ENCODE measurements at regions not wholly inside any gene's neighbourhood (a gene's known extent, or its start where the extent isn't known, plus 50 kb on each side); places are given as distances from the start of the nearest gene placed in this dataset.

- H3K36me3 ChIP-seq = no peaks in the 10 kb centered on the region
- TF ChIP-seq CTCF (IDR thresholded peaks at IDR 0.05) (no peak), EZH2phosphoT487 (IDR thresholded peaks at IDR 0.05) (no peak), EZH2 (IDR thresholded peaks at IDR 0.05) (no peak)
- H3K4me2 ChIP-seq = no peak overlapping the region
- H3K4me1 ChIP-seq = peaks cover 5% of the 10 kb centered on the region
- Mint-ChIP-seq H3K27ac (no peak overlapping the region), H3K4me3 (no peak overlapping the region), H3K27me3 (ENCODE audit: insufficient read depth, low read depth) (peaks cover 12% of the 10 kb centered on the region), H3K9me3 (no peaks in the 10 kb centered on the region), H3K36me3 (no peaks in the 10 kb centered on the region), H3K4me1 (peaks cover 15% of the 10 kb centered on the region)
- H3K9ac ChIP-seq = no peak overlapping the region
- no peaks in the 10 kb centered on the region for H4K20me1 ChIP-seq (ENCODE audit: low read depth)
- H3K27ac ChIP-seq = no peak overlapping the region
- no peaks in the 10 kb centered on the region for H3K79me2 ChIP-seq (ENCODE audit: low read depth)
- no peak overlapping the region for H3K4me3 ChIP-seq
- no peaks in the 10 kb centered on the region for H3K27me3 ChIP-seq
- no peak overlapping the region for H2AFZ ChIP-seq (replicated peaks)
- no peaks in the 10 kb centered on the region for H3K9me3 ChIP-seq (ENCODE audit: low read depth)
- H3F3A ChIP-seq (ENCODE audit: low read depth) = peaks cover 4% of the 10 kb centered on the region
- no peak for DNase-seq (ENCODE audit: low spot score)
Measured at GRCh38 chrX:9318766-9319165, 146.1 kb upstream of the TBL1X start.

- Mint-ChIP-seq H3K36me3 (no peaks in the 10 kb centered on the region), H3K4me1 (peaks cover 15% of the 10 kb centered on the region), H3K9me3 (no peaks in the 10 kb centered on the region), H3K27ac (no peak overlapping the region), H3K27me3 (ENCODE audit: insufficient read depth, low read depth) (peaks cover 13% of the 10 kb centered on the region), H3K4me3 (no peak overlapping the region)
- H3K4me1 ChIP-seq = peaks cover 5% of the 10 kb centered on the region
- no peaks in the 10 kb centered on the region for H3K79me2 ChIP-seq (ENCODE audit: low read depth)
- H3K4me2 ChIP-seq = peak overlapping the region; percentile 18
- no peak overlapping the region for H3K27ac ChIP-seq
- peak; percentile 9 for DNase-seq (ENCODE audit: low spot score)
- no peaks in the 10 kb centered on the region for H3K36me3 ChIP-seq
- no peak overlapping the region for H3K9ac ChIP-seq
- no peak overlapping the region for H3K4me3 ChIP-seq
- no peak overlapping the region for H2AFZ ChIP-seq (replicated peaks)
- TF ChIP-seq EZH2phosphoT487 (IDR thresholded peaks at IDR 0.05) (no peak), EZH2 (IDR thresholded peaks at IDR 0.05) (no peak), CTCF (IDR thresholded peaks at IDR 0.05) (no peak)
- H4K20me1 ChIP-seq (ENCODE audit: low read depth) = no peaks in the 10 kb centered on the region
- H3K9me3 ChIP-seq (ENCODE audit: low read depth) = no peaks in the 10 kb centered on the region
- H3K27me3 ChIP-seq = no peaks in the 10 kb centered on the region
- peaks cover 4% of the 10 kb centered on the region for H3F3A ChIP-seq (ENCODE audit: low read depth)
Measured at GRCh38 chrX:9320940-9321339, 143.9 kb upstream of the TBL1X start.

- Histone ChIP-seq H3K4me3 (no peak overlapping the region), H3K4me2 (no peak overlapping the region), H3K9me3 (ENCODE audit: low read depth) (no peaks in the 10 kb centered on the region), H3K4me1 (peaks cover 5% of the 10 kb centered on the region), H4K20me1 (ENCODE audit: low read depth) (no peaks in the 10 kb centered on the region), H3K27me3 (no peaks in the 10 kb centered on the region), H3K79me2 (ENCODE audit: low read depth) (no peaks in the 10 kb centered on the region), H3F3A (ENCODE audit: low read depth) (peaks cover 4% of the 10 kb centered on the region), H3K9ac (no peak overlapping the region), H2AFZ (replicated peaks) (no peak overlapping the region), H3K36me3 (no peaks in the 10 kb centered on the region), H3K27ac (no peak overlapping the region)
- TF ChIP-seq EZH2 (IDR thresholded peaks at IDR 0.05) (no peak), EZH2phosphoT487 (IDR thresholded peaks at IDR 0.05) (no peak), CTCF (IDR thresholded peaks at IDR 0.05) (no peak)
- peaks cover 8% of the 10 kb centered on the region for H3K27me3 Mint-ChIP-seq (ENCODE audit: insufficient read depth, low read depth)
- no peak overlapping the region for H3K27ac Mint-ChIP-seq
- no peak for DNase-seq (ENCODE audit: low spot score)
- peaks cover 7% of the 10 kb centered on the region for H3K4me1 Mint-ChIP-seq
- H3K9me3 Mint-ChIP-seq = peaks cover 2% of the 10 kb centered on the region
- H3K4me3 Mint-ChIP-seq = no peak overlapping the region
- H3K36me3 Mint-ChIP-seq = no peaks in the 10 kb centered on the region
Measured at GRCh38 chrX:9324676-9325075, 140.2 kb upstream of the TBL1X start.

Measured in neural progenitor cell (in vitro differentiated cells).